ENCODE measurements at regions not wholly inside any gene's neighbourhood (a gene's known extent, or its start where the extent isn't known, plus 50 kb on each side); places are given as distances from the start of the nearest gene placed in this dataset.
"Not testable (repeated sequence)": the region's sequence is repeated elsewhere in the genome, so short reads cannot be mapped to it uniquely, and the experiment has no call there.

DNA sequence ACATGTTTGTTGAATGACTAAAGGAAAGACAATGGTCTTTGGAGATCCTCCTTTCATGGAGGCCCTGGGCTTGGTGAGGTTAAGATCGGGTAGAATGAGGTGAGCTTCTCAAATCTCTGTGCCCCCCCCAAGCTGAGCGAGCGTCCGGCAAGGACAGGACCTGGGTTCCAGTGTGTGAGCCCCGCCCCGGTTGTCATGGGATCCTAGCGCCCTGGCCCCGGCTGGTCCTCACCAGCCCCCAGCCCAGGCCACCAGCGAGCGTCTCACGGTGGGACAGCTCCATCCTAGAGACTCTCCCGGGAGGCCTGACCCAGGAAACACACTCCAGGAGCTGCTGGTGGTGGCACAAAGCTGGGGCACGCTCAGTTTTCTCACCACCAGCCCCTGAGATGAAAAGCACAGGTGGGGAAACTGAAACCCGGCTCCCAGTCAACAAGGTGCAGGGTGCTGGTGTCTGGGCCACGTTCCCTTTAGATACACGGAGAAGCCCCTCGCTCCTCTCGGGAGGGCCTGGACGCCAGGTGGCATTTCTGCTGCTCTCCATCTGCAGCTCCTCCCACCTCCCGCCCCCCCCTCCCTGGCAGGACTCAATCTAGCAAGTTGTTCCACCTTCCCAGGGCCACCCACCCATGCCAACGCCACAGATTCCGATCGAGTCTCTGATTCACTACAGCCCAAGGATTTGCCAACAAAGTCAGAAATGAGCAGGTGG lies 131.3 kb upstream of the PPP1R26 start:
- DNase-seq (ENCODE audit: low read depth in 2 of 3, low spot score in 2 of 3), result no peak

DNA sequence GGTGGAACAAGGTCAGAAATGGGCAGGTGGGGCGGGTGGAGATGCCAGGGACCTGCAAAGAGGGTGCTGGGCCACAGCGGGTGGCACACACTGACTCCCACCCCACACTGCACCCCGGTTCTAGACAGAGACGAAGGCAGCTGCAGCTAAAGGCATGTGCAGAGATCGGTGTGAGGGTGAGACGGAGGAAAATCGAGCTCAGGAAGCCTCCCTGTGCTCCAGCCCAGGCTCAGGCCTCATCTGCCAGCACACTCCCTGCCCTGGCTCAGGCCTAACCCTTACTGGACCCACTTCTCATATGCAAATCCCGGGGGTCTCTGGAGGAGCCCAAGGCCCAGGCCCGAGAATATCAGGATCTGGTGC lies 130.8 kb upstream of the PPP1R26 start:
- no peak for DNase-seq (ENCODE audit: low read depth in 2 of 3, low spot score in 2 of 3)

DNA sequence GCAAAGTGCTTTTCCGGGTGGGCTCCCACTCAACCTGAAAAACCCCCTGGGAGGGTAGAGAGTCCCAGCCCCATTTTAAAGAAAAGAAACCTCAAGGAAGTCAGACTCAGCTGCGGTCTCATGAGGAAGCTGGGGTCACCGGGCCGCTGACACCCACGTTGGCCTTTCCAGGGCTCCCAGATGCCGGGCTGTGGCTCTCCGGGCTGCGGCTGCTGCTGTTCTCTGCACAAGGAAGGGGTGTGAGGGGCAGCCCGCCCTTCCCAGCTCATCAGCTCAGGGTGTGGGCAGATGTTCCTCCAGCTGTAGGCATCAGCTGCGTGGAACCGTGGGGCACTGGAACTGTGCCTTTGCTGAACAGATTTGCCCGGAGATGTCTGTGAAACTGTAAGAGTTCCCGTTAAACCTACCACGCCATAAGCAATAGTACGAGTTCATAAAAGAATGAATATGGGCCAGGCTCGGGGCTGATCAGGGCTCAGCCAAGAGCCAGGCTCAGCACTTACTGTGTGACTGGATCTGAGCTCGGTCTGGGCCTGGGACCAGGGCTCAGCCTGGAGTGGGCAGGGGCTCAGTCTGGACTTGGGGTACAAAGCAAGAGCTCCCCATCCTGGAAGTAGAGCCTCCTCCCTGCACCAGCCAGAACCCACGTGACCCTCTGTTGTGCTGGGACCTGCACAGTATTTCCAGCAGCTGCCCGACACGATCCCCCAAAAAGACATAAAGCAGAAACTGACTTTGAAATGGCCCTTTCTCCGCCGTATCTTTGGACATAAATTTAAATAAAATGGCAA lies 130.2 kb upstream of the PPP1R26 start:
- no peak for DNase-seq (ENCODE audit: low read depth in 2 of 3, low spot score in 2 of 3)

DNA sequence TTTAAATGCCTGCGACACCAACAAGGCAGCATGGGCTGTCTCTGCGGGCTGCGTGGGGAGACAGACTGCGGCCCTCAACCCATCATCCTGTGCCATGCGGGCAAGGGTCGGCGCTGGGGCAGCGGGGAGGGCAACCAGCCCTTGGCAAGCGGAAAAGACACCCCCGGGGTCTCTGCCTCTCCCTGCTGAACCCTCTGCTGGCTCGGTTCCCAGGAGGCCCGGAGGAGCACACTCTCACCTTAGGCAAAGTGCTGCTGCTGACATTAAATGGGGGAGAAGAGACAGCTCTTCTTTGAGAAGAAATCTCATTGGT lies 129.6 kb upstream of the PPP1R26 start:
- DNase-seq (ENCODE audit: low read depth in 2 of 3, low spot score in 2 of 3), result no peak

DNA sequence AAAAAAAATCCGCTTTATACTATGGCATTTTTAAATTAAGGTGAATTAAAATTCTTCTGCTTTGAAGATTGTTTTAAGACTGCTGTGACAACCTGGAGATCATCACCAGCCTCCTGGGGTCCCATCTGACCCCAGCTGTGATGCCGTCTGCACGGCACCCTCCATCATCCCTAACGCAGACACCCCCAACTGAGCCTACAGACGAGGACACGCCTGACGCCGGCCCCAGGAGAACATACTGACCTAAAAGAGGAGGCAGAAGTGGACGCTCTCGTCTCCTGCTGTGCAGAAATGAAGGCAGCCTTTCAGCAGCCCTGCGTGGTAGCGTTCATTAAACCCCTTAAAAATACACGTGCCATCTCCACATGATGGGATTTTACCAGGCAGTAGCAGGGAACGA lies 125.6 kb upstream of the PPP1R26 start:
- DNase-seq (ENCODE audit: low read depth in 2 of 3, low spot score in 2 of 3), result no peak

DNA sequence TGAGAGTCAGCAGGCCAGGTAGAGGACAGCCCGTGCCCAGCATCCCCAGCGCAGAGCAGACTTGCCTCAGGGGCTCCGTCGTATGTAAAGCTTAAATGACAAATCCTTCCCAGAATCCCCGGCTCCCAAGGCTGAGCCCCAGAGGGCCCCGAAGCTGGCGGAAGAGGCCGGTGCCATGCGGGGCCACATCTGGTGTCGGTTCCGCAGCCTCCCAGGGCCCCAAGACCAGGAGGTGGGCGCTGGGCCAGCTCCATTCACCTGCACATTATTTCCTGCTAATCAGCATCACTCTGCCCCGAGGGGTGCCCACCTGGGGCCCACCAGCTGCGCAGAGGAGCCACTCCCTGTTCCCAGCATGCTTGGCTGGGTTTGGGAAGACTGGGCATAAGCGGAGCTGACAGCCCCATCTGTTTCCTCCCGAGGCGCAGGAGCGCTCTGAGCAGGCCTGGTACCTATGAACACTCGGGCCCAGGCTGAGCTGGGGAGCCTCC lies 124.0 kb upstream of the PPP1R26 start:
- DNase-seq (ENCODE audit: low read depth in 2 of 3, low spot score in 2 of 3), result no peak

DNA sequence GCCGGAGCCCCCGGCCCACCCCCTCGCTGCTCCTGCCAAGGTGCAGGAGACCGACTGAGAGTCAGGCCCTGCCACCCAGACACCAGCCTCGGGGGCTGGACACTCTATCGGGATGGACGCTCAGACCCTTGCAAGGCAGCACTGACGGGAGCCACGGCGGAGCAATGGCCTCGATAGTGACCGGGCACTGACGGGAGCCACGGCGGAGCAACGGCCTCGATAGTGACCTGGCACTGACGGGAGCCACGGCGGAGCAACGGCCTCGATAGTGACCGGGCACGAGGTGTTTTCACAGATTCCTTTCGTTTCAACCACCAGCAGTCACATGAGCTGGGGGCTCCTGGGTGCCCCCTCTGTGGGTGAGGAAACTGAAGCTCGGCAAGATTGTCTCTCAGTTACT lies 123.6 kb upstream of the PPP1R26 start:
- DNase-seq (ENCODE audit: low read depth in 2 of 3, low spot score in 2 of 3), result no peak

DNA sequence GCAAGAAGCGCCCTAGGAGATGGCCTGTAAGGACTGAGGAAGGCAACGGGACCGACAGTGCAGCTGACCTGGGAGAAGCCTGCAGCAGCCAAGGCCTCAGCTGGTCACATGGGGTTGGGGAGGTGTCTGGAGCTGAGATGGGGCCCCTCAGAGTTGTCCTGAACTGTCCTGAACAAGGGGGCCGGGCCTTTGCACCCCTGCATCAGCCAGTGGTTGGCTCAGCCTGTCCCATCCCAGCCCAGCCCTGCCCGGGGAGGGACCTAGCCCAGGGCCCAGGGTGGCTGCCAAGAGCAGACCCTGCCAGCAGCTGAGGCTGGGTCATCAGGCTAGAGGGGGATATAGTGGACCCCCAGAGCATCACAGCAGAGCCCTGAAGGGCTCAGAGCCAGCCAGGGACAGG lies 122.8 kb upstream of the PPP1R26 start:
- no peak for DNase-seq (ENCODE audit: low read depth in 2 of 3, low spot score in 2 of 3)

DNA sequence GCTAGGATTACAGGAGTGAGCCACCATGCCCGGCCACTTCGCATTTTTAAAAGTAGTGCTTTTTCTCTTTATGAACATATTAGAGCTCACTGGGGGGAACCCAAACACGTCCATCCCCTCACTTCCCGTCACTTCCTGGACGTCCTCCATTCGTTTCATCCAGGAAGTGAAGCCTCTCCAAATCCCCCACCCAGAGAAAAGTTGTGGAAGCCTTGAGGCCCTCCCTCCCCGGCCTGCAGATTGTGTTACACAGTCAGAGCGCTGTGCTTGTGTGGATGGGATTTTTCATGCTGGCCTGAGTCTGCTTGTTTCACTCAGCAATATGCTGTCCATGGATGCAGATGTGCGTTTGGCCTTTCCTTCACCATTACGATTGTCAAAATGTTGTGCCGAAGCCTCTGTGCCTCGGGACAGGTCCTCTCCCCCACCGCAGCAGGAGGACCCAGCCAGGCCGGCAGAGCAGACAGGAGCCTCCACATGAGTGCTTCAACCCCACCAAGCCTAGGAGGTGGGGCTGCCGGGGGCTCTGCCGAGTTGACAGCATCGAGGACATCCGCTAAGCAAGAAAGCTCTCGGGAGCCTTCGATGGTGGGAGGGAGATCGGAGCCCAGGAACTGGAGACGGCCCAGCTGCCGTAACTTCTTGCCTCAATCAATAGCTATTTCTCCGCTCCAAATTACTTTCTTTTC lies 121.6 kb upstream of the PPP1R26 start:
- no peak for DNase-seq (ENCODE audit: low read depth in 2 of 3, low spot score in 2 of 3)

DNA sequence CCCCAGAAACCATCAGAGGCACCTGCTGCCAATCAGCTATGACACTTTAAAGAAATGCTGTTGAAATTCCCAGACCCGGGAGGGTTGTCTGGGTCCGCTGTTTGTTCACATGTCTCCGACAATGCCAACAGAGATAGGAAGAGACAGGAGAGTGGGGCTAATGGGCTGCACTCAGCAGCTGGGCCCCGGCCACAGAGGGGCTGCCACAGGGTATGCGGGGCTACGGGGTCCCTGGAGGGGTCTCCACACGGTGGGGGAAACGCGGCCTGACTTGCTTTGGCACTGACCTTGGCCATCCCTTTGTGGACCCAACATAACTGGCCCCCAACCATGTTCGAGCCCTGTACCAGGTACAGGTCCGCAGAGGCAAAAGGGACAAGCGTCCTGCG lies 121.0 kb upstream of the PPP1R26 start:
- no peak for DNase-seq (ENCODE audit: low read depth in 2 of 3, low spot score in 2 of 3)

DNA sequence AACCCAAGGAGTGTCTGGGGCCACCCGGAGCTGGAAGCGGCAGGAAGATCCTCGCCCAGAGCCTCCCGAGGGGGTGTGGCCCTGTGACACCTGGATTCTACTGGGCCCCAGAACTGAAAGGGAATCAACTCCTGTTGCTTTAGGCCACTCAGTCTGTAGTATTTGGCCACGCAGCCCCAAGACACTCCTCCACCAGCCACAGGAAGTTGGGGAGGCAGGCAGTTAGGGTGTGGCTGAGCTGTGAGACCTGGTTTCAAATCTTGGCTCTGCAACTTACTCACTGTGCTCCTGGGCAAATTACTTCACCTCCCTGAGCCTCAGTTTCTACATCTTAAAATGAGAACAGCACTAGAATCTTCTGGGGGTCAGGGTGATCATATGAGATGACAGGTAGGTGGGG lies 119.8 kb upstream of the PPP1R26 start:
- DNase-seq (ENCODE audit: low read depth in 2 of 3, low spot score in 2 of 3), result no peak

DNA sequence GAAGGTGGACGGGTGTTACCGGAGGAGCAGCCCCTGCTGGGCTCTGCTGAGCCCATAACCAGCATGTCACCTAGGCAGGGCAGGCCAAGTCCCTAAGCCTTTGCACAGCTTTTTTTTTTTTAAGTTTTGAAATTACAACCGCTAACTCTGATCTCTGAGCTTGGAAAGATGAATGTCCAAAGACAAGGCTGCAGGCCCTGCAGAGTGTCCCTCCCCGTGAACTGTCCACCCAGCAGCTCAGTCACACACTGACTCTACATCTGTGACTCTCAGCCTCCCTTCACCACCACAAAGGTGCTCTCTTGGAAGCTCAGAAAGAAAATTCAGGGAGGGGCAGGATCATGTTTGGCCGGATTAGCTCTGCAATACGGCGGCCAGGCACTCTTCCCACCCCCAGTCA lies 119.0 kb upstream of the PPP1R26 start:
- no peak for DNase-seq (ENCODE audit: low read depth in 2 of 3, low spot score in 2 of 3)

DNA sequence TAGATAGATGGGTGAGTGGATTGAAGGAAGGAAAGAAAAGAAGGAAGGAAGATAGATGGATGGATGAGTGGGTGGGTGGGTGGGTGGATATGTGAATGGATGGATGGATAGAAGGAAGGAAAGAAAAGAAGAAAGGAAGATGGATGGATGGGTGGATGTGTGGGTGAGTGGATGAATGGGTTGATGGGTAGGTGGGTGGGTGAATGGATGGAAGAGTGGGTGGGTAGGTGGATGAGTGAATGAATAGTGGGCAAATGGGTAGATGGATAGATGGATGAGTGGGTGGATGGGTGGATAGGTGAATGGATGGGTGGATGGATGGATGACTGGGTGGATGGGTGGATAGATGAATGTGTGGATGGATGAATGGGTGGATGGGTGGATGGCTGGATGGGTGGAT lies 117.9 kb upstream of the PPP1R26 start:
- DNase-seq (ENCODE audit: low read depth in 2 of 3, low spot score in 2 of 3), result not testable (repeated sequence)

DNA sequence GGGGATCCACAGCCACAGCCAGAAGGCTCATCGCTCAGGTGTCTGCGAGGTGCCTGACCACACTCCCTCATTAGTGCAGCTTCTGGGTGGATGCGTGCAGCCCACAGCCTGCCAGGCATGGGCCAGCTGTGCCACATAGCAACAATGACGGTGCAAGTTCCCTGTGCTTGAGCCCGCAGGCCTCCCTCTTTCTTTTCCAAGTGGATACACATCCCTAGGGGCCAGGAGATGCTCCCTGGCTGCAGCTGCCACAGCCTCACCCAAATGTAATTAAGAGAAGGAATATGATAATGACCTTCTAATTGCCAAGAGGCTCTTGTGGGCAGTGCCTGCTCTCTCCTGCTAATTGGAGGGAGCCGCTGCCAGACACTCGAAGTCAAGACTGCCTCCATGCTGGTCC lies 116.0 kb upstream of the PPP1R26 start:
- DNase-seq (ENCODE audit: low read depth in 2 of 3, low spot score in 2 of 3), result no peak

DNA sequence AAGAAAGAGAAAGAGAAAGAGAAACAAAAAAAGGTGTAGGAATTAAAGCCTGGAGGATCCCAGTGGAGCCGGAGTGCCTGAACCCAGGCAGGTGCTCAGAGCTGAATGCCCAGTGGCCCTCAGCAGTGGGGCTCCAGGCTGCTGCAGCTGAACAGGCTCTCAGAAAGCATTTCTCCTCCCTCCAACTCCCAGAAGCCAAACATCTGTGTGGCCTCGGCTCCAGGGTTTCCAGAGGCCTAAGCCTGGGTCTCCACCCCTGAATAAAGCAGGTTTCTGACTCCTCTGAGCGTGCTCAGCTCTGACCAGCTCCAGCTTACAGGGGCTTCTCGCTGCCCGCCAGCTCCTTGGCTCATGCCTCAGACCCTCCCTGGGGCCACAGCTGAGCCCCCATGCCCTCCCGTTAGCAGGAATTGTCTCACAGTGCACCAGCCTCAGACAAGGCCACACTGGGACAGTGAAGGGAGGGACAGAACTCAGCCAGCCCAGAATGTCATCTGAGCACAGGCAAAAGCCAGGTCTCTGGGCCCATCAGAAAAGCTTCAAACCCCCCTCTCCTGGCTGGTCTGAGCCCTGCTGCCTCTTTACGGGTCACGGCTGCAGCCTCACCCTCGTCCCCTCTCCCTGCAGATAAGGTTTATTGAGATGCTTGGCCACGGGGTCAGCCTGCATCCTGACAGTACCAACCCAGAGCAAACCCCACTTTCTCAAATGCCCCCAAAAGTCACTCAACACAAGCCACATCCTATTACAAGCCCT lies 114.4 kb upstream of the PPP1R26 start:
- no peak for DNase-seq (ENCODE audit: low read depth in 2 of 3, low spot score in 2 of 3)

DNA sequence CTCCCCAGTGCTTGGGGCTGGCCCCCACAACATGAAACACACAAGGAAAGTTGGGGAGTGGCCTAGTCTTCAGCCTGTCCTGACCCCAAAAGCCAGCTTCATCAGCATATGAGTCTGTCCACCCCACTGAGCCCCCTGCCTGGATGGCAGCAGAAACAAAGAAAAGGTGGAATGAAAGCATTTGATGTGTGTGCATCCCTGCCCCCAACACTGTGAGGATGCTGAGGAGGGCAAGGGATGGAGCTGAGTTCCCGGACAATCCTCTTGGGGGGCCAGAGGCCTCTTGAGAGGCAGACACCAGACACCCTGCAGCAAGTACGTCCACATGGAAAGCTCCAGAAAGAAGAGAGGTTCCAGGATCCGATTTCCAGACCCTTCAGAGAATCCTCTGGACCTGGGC lies 113.5 kb upstream of the PPP1R26 start:
- no peak for DNase-seq (ENCODE audit: low read depth in 2 of 3, low spot score in 2 of 3)

DNA sequence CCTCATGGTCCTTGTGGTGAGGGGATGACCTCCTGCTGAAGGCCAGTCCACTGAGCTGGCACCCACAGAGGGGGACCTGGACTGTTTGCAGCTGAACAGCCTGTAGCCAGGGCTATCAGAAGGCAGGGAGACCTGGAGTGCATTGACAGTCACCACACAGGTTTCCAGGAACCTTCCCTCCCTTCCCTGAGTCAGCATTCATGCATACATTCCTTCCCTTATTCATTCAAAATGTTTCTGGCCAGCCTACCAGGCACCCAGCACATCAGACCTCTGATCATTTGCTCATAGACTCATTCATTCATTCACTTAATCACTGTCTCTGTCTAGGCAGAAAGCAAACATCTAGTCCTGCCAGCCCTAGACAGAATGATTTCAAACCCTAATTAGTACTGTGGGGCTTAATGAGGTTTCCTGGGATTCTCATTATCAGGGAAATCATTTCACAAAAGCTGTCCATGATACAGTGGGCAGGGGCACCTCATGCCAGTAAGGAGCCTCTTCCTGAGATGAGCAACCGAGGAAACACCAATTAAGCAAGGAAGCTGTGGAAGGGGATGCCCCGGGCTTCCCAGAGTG lies 110.1 kb upstream of the PPP1R26 start:
- DNase-seq (ENCODE audit: low read depth in 2 of 3, low spot score in 2 of 3), result no peak

DNA sequence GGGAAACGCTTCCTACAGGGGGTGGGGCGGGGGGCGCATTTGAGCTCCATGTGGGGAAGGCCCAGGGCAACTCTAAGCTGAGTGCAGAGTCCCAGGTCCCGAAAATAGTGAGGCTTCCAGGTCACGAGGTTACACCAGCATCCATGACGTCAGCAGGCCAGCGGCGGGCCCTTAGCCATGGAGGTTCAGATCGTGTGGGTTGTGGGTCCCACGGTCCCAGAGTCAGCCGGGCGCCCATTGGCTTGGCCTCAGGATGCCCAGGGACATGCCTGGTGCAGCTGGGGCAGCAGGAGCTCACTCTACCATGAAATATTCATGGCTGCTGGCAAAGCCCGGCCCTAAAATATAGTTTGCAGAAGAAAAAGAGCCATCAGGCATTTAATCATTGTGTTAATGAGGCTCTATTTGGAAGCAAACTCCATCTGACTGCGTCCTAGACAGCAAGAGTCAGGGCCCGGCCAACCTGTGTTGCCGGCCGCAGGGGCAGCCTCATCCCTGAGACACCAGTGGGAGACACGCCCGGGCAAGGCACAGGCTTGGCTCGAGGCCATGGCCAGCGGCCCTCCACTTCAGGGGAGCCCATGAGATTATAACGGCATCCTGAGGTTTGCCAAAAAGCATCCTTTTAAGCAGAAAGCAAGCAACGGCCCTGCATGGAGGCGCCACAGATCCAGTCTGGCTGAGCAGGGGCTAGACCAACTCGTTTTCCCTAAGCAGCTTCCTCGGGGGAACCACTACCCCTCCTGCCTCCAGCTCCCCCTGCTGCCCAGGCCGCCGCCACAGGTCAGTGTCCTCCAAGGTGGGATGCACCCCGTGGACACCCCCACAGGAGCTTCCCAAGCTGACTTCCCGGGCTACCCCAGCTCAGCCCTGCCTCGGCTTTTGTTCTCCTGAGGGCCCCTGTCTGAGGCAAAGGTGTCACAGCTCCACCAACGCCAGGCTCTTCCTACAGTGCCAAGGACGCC lies 108.9 kb upstream of the PPP1R26 start:
- no peak for DNase-seq (ENCODE audit: low read depth in 2 of 3, low spot score in 2 of 3)

DNA sequence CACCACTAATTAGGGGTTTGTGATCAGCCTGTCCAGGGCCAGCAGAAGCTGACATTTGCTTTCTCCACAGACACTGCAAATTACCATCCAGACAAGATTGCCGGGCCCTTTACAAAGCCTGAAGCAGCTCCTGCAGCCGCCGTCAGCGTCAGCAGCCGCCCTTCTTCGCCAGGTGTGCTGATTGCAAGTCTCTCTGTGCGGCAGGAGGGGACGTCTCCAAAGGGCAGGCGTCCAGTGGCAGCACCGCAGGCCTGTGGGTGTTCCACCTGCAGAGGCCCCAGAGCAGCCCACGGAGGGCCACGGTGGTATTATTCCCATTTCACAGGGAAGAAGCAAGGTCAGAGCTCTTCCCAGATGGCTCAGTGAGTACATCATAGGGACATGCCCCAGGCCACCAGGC lies 108.0 kb upstream of the PPP1R26 start:
- no peak for DNase-seq (ENCODE audit: low read depth in 2 of 3, low spot score in 2 of 3)

DNA sequence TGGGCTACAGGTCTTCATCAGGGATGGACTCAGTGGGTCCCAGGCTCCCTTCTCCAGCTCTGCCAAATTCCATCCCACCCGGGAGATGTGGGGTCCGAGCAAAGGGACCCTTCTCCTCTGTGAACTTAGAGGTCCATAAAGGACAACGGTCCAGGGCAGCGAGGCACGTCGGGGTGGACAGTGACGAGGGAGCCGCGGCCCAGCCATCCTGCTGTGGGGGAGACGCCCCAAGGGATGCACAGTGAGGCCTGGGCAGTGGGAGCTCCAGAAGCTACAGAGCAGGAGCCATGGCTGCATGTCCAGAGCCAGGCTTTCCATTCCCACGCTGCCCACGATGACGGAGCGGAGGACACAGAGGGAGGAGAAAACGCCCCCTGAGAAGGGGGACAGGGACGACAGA lies 107.5 kb upstream of the PPP1R26 start:
- no peak for DNase-seq (ENCODE audit: low read depth in 2 of 3, low spot score in 2 of 3)
